Liver (tissue), 8 donors: ENCODE measurements at regions not wholly inside any gene's neighbourhood (a gene's known extent, or its start where the extent isn't known, plus 50 kb on each side); places are given as distances from the start of the nearest gene placed in this dataset.

Experiments used
- DNase-seq: peaks from one replicate; pipeline ENCODE4 v3.0.0-alpha.2; 2017; ENCODE audit warnings: low spot score
- H3K27ac ChIP-seq, 2 donors: one replicate each; pipeline ENCODE4 v1.7.0; 2013; ENCODE audit warnings: inconsistent platforms in 2 of 2, low read length in 2 of 2, control low read depth in 1 of 2, low read depth in 1 of 2, mild to moderate bottlenecking in 1 of 2
- H3K27me3 ChIP-seq, 4 donors: one replicate each; pipeline versions ENCODE4 v1.6.1 to v1.7.0; 2013; ENCODE audit warnings: low read length in 3 of 4, inconsistent platforms in 1 of 4, mild to moderate bottlenecking in 1 of 4, moderate library complexity in 1 of 4; ENCODE audit not compliant: control insufficient read depth in 4 of 4, insufficient read depth in 4 of 4
- H3K36me3 ChIP-seq, 4 donors: one replicate each; pipeline versions ENCODE4 v1.6.1 to v1.7.0; 2013; ENCODE audit warnings: low read length in 3 of 4, mild to moderate bottlenecking in 3 of 4, low read depth in 1 of 4, moderate library complexity in 1 of 4; ENCODE audit not compliant: control insufficient read depth in 4 of 4, insufficient read depth in 3 of 4
- H3K4me1 ChIP-seq, 4 donors: one replicate each; pipeline versions ENCODE4 v1.6.1 to v1.7.0; 2013; ENCODE audit warnings: low read length in 3 of 4, mild to moderate bottlenecking in 3 of 4, moderate library complexity in 1 of 4; ENCODE audit not compliant: control insufficient read depth in 4 of 4, insufficient read depth in 4 of 4
- H3K4me3 ChIP-seq, 3 donors: one replicate each; pipeline versions ENCODE4 v1.6.1 to v1.7.0; 2013; ENCODE audit warnings: low read length in 3 of 3, control low read depth in 1 of 3, low read depth in 1 of 3, mild to moderate bottlenecking in 1 of 3
- H3K9ac ChIP-seq, 2 donors: one replicate each; pipeline ENCODE4 v1.7.0; 2013; ENCODE audit warnings: low read length in 2 of 2, mild to moderate bottlenecking in 2 of 2, moderate library complexity in 2 of 2, control low read depth in 1 of 2, low read depth in 1 of 2
- H3K9me3 ChIP-seq, 4 donors: one replicate each; pipeline versions ENCODE4 v1.6.1 to v1.7.0; 2013; ENCODE audit warnings: low read length in 3 of 4; ENCODE audit not compliant: control insufficient read depth in 4 of 4
- ATF3 ChIP-seq: IDR thresholded peaks from 2 replicates; pipeline ENCODE4 v1.6.1; 2016; ENCODE audit warnings: antibody characterized with exemption
- CTCF ChIP-seq: fragments of 150-350 bp; IDR thresholded peaks from 2 replicates; pipeline ENCODE4 v1.5.1; 2017; ENCODE audit warnings: improper control_type of control experiment, low read depth, low read length; ENCODE audit not compliant: missing input control
- EGR1 ChIP-seq, 2 donors: IDR thresholded peaks; 2 replicates each; pipeline ENCODE4 v1.6.1; 2016 to 2018; ENCODE audit warnings: antibody characterized with exemption in 2 of 2, low read depth in 2 of 2
- FOXA1 ChIP-seq: IDR thresholded peaks from 2 replicates; pipeline ENCODE4 v1.6.1; 2016; ENCODE audit warnings: antibody characterized with exemption
- FOXA2 ChIP-seq: IDR thresholded peaks from 2 replicates; pipeline ENCODE4 v1.6.1; 2016; ENCODE audit warnings: antibody characterized with exemption
- GABPA ChIP-seq, 2 donors: IDR thresholded peaks in 1 of 2; conservative IDR thresholded peaks in 1 of 2; 2 replicates each; pipeline ENCODE4 v1.6.1; 2016; ENCODE audit warnings: antibody characterized with exemption in 2 of 2, mild to moderate bottlenecking in 1 of 2, moderate library complexity in 1 of 2
- HNF4A ChIP-seq, 2 donors: conservative IDR thresholded peaks; 2 replicates each; pipeline ENCODE4 v1.6.1; 2016; ENCODE audit warnings: antibody characterized with exemption in 2 of 2, mild to moderate bottlenecking in 2 of 2
- HNF4G ChIP-seq: IDR thresholded peaks from 2 replicates; pipeline ENCODE4 v1.6.1; 2016; ENCODE audit warnings: antibody characterized with exemption
- JUND ChIP-seq, 2 donors: IDR thresholded peaks; 2 replicates each; pipeline ENCODE4 v1.6.1; 2016; ENCODE audit warnings: antibody characterized with exemption in 2 of 2
- NR2F2 ChIP-seq: IDR thresholded peaks from 2 replicates; pipeline ENCODE4 v1.6.1; 2016; ENCODE audit warnings: antibody characterized with exemption
- RAD21 ChIP-seq, 2 donors: IDR thresholded peaks; 2 replicates each; pipeline ENCODE4 v1.6.1; 2016; ENCODE audit warnings: antibody characterized with exemption in 2 of 2, mild to moderate bottlenecking in 2 of 2
- REST ChIP-seq: IDR thresholded peaks from 2 replicates; pipeline ENCODE4 v1.6.1; 2016; ENCODE audit warnings: antibody characterized with exemption, mild to moderate bottlenecking
- RXRA ChIP-seq, 2 donors: IDR thresholded peaks; 2 replicates each; pipeline ENCODE4 v1.6.1; 2017 to 2018; ENCODE audit warnings: antibody characterized with exemption in 2 of 2, mild to moderate bottlenecking in 1 of 2
- SP1 ChIP-seq: IDR thresholded peaks from 2 replicates; pipeline ENCODE4 v1.6.1; 2018; ENCODE audit warnings: antibody characterized with exemption, mild to moderate bottlenecking
- TAF1 ChIP-seq: conservative IDR thresholded peaks from 2 replicates; pipeline ENCODE4 v1.6.1; 2016; ENCODE audit warnings: antibody characterized with exemption, mild to moderate bottlenecking
- YY1 ChIP-seq: IDR thresholded peaks from 2 replicates; pipeline ENCODE4 v1.6.1; 2016; ENCODE audit warnings: antibody characterized with exemption, mild to moderate bottlenecking
- WGBS: extraction: QIAGEN DNeasy Blood & Tissue Kit; methylation state at CpG from one replicate; pipeline ENCODE4 v1.1.7; 2013; 5-methylcytosine and 5-hydroxymethylcytosine counted together
- TF ChIP-seq, protein P1 (sequence below): IDR thresholded peaks from 2 replicates; pipeline ENCODE4 v1.6.1; 2016; ENCODE audit warnings: antibody characterized with exemption
- donor health status: healthy.
- donor health status: healthy.
- donor health status: healthy.
- donor health status: healthy.
- donor health status: healthy.

DNA sequence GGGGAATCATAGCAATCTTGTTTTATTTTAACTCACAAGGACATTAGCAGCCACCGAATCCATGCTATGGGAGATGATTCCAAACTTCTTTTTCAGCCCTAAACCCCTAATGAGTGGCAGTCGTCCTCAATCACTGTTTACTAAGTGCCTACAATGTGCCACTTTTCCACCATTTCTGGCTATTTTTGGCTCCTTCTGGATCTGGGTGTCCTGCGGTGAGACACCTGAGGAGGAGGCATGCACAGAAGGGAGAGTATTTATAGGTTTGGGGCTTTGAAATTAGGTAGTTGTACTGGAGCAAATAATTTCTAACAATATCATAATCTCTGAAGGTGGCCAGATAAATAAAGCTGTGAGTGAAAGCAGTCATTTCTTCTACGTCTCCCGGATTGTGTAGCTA, 1125.6 kb downstream of the BCL11B start:
- no peak for DNase-seq
- no peak overlapping the region for H3K27ac ChIP-seq
- H3K36me3 ChIP-seq = no peaks in the 10 kb centered on the region
- H3K9me3 ChIP-seq = no peaks in the 10 kb centered on the region
- no peaks in the 10 kb centered on the region for H3K27me3 ChIP-seq
- no peak for TF ChIP-seq SP1
- no peak for TF ChIP-seq TAF1
- no peak for TF ChIP-seq GABPA (IDR thresholded peaks at IDR 0.05 in 1 of 2, conservative IDR thresholded peaks at IDR 0.05 in 1 of 2)
- no peak for TF ChIP-seq RXRA (IDR thresholded peaks at IDR 0.05)
- no peak for TF ChIP-seq EGR1 (IDR thresholded peaks at IDR 0.05; ENCODE audit: low read depth in 2 of 2)
- no peaks in the 10 kb centered on the region for H3K4me1 ChIP-seq
- H3K4me3 ChIP-seq = no peak overlapping the region
- 79% methylated on average over 5 of the region's 5 CpGs for WGBS
- H3K9ac ChIP-seq = no peak overlapping the region

GRCh38 chr14:98154254-98154653, 1117.7 kb downstream of the BCL11B start:
- H3K36me3 ChIP-seq = no peaks in the 10 kb centered on the region
- no peak overlapping the region for H3K9ac ChIP-seq
- no peak overlapping the region for H3K27ac ChIP-seq
- 96% methylated on average over 4 of the region's 4 CpGs for WGBS
- H3K9me3 ChIP-seq = no peaks in the 10 kb centered on the region
- no peaks in the 10 kb centered on the region for H3K4me1 ChIP-seq
- TF ChIP-seq YY1 (no peak), ATF3 (no peak), EGR1 (IDR thresholded peaks at IDR 0.05; ENCODE audit: low read depth in 2 of 2) (no peak), GABPA (IDR thresholded peaks at IDR 0.05 in 1 of 2, conservative IDR thresholded peaks at IDR 0.05 in 1 of 2) (no peak), RXRA (IDR thresholded peaks at IDR 0.05) (no peak), NR2F2 (no peak), JUND (IDR thresholded peaks at IDR 0.05) (no peak), RAD21 (IDR thresholded peaks at IDR 0.05) (no peak), HNF4A (conservative IDR thresholded peaks at IDR 0.05) (no peak), FOXA1 (no peak)
- TF ChIP-seq, protein P1, sequence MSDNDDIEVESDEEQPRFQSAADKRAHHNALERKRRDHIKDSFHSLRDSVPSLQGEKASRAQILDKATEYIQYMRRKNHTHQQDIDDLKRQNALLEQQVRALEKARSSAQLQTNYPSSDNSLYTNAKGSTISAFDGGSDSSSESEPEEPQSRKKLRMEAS = no peak
- no peak overlapping the region for H3K4me3 ChIP-seq
- peaks cover 0 to 2% (median 0%) of the 10 kb centered on the region in 4 donors for H3K27me3 ChIP-seq
- DNase-seq = no peak

- no peak for DNase-seq
- Histone ChIP-seq H3K9ac (no peak overlapping the region), H3K9me3 (no peaks in the 10 kb centered on the region), H3K27me3 (peaks cover 0 to 2% (median 0%) of the 10 kb centered on the region in 4 donors), H3K4me1 (no peaks in the 10 kb centered on the region), H3K4me3 (no peak overlapping the region), H3K36me3 (no peaks in the 10 kb centered on the region), H3K27ac (no peak overlapping the region)
- WGBS = 58% methylated on average over 8 of the region's 8 CpGs
- no peak for TF ChIP-seq HNF4A (conservative IDR thresholded peaks at IDR 0.05)
- TF ChIP-seq FOXA2 = no peak
Measured at GRCh38 chr14:98156411-98156810, 1115.6 kb downstream of the BCL11B start.

DNA sequence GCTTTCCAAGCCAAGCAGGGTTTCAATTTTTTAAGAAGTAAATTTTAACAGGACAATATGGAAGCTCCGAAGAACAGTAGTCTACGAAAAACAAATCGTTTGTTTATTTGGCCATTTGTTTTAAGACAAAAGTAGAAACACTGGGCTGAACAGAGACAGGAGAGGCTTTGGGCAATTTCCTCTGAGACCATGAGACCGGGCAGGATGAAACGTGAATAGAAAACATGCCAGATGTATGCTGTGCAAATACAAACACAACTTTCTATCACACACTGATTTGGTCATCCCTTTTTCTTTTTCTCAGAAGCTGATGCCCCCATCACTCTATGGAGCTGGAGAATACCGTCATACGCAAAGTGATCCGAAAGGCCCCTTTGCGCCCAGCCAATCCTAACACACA, 1111.1 kb downstream of the BCL11B start:
- no peak overlapping the region for H3K4me3 ChIP-seq
- 74% methylated on average over 9 of the region's 9 CpGs for WGBS
- no peaks in the 10 kb centered on the region for H3K4me1 ChIP-seq
- H3K27me3 ChIP-seq = peaks cover 0 to 6% (median 0%) of the 10 kb centered on the region in 4 donors
- H3K27ac ChIP-seq = no peak overlapping the region
- no peaks in the 10 kb centered on the region for H3K9me3 ChIP-seq
- H3K36me3 ChIP-seq = no peaks in the 10 kb centered on the region
- DNase-seq = no peak
- H3K9ac ChIP-seq = no peak overlapping the region
- TF ChIP-seq REST (no peak), ATF3 (no peak), GABPA (IDR thresholded peaks at IDR 0.05 in 1 of 2, conservative IDR thresholded peaks at IDR 0.05 in 1 of 2) (no peak), CTCF (no peak), SP1 (no peak), RAD21 (IDR thresholded peaks at IDR 0.05) (no peak), RXRA (IDR thresholded peaks at IDR 0.05) (no peak), HNF4G (no peak), HNF4A (conservative IDR thresholded peaks at IDR 0.05) (no peak), YY1 (no peak), TAF1 (no peak), NR2F2 (no peak), FOXA1 (no peak), JUND (IDR thresholded peaks at IDR 0.05) (no peak)
